ENCODE measurements at regions not wholly inside any gene's neighbourhood (a gene's known extent, or its start where the extent isn't known, plus 50 kb on each side); places are given as distances from the start of the nearest gene placed in this dataset.

- no peak overlapping the region for H4K5ac ChIP-seq (ENCODE audit: insufficient read length, low read depth, low read length)
- no peak overlapping the region for H3K23ac ChIP-seq (ENCODE audit: insufficient read length)
- POLR2A ChIA-PET (ENCODE audit: partially characterized antibody), result no interaction called here
- no peak overlapping the region for H3K27ac ChIP-seq (ENCODE audit: low read depth, low read length)
- no peak overlapping the region for H2AFZ ChIP-seq (ENCODE audit: low read length)
- H3K4ac ChIP-seq (replicated peaks; ENCODE audit: insufficient read length, low read depth, low read length), result no peak overlapping the region
- H4K20me1 ChIP-seq (replicated peaks in 1 of 2; ENCODE audit: control insufficient read depth in 1 of 2, insufficient read depth in 2 of 2, low read length in 2 of 2), result no peaks in the 10 kb centered on the region
- no peak overlapping the region for H4K8ac ChIP-seq (ENCODE audit: extremely low read depth, insufficient read depth, low read length)
- CTCF ChIA-PET (ENCODE audit: partially characterized antibody), result no interaction called here
- no peak overlapping the region for H2BK12ac ChIP-seq (ENCODE audit: low read depth, low read length)
- no peak overlapping the region for H2BK120ac ChIP-seq (replicated peaks; ENCODE audit: low read depth, low read length)
- H3K4me3 ChIP-seq (ENCODE audit: extremely low read depth in 1 of 4, insufficient read depth in 2 of 4, low read depth in 3 of 4, low read length in 4 of 4), result no peak overlapping the region
- no peaks in the 10 kb centered on the region for H3K79me2 ChIP-seq (ENCODE audit: control insufficient read depth in 1 of 2, insufficient read depth in 2 of 2, low read length in 2 of 2)
- peaks cover 4 to 9% of the 10 kb centered on the region in 2 experiments; a peak in 3 of 4 replicates for H3K9me3 ChIP-seq (ENCODE audit: insufficient read depth in 2 of 2, low read depth in 1 of 2, low read length in 1 of 2)
- no peaks in the 10 kb centered on the region for H3K4me1 ChIP-seq (replicated peaks in 1 of 4; ENCODE audit: control insufficient read depth in 3 of 4, insufficient read depth in 4 of 4, low read length in 3 of 4)
- H3K14ac ChIP-seq (ENCODE audit: insufficient read length), result no peak overlapping the region
- H3K23me2 ChIP-seq (ENCODE audit: low read depth, low read length), result no peaks in the 10 kb centered on the region; the same call in 1 of the 2 replicates
- H2AK5ac ChIP-seq (ENCODE audit: low read depth, low read length), result no peak overlapping the region
- no peaks in the 10 kb centered on the region for H3K27me3 ChIP-seq (replicated peaks in 1 of 4; ENCODE audit: control insufficient read depth in 3 of 4, extremely low read depth in 1 of 4, insufficient read depth in 3 of 4, low read length in 3 of 4)
- H3K4me2 ChIP-seq (ENCODE audit: insufficient read depth in 1 of 2, low read depth in 2 of 2, low read length in 2 of 2), result no peak overlapping the region
- H2BK5ac ChIP-seq (ENCODE audit: low read depth, low read length), result no peak overlapping the region
- H3K36me3 ChIP-seq (ENCODE audit: control insufficient read depth in 2 of 4, insufficient read depth in 4 of 4, low read length in 3 of 4), result no peaks in the 10 kb centered on the region
- H2BK15ac ChIP-seq (ENCODE audit: low read length), result no peak overlapping the region
- no peak overlapping the region for H4K91ac ChIP-seq (replicated peaks; ENCODE audit: insufficient read length, low read length)
- no peak overlapping the region for H2BK20ac ChIP-seq (ENCODE audit: low read length)
- TF ChIP-seq HDAC2 (IDR thresholded peaks at IDR 0.05; ENCODE audit: borderline replicate concordance in 1 of 2, low read depth in 2 of 2, low read length in 2 of 2) (no peak), CTBP2 (IDR thresholded peaks at IDR 0.05; ENCODE audit: borderline replicate concordance, insufficient read depth, insufficient read length, low read length) (no peak), SIX5 (IDR thresholded peaks at IDR 0.05; ENCODE audit: low read depth, low read length) (no peak), TCF12 (IDR thresholded peaks at IDR 0.05; ENCODE audit: low read depth, low read length) (no peak), CBX8 (IDR thresholded peaks at IDR 0.05; ENCODE audit: borderline replicate concordance, low read depth, low read length) (no peak), RFX5 (IDR thresholded peaks at IDR 0.05; ENCODE audit: borderline replicate concordance, low read depth, low read length) (no peak), NRF1 (IDR thresholded peaks at IDR 0.05; ENCODE audit: low read depth, low read length) (no peak)
- FAIRE-seq, result no peak
- H3K79me1 ChIP-seq (ENCODE audit: low read depth, low read length), result no peaks in the 10 kb centered on the region
- H3K9ac ChIP-seq (replicated peaks in 1 of 4; ENCODE audit: extremely low read depth in 1 of 4, low read depth in 3 of 4, low read length in 3 of 4), result no peak overlapping the region
- H3K18ac ChIP-seq (ENCODE audit: extremely low read depth, low read length), result no peak overlapping the region
- 90% methylated on average over 2 of the region's 2 CpGs; no CpG with 5 or more reads in 1 of the 2 experiments for WGBS, 2 experiments (ENCODE audit: extremely low coverage in 1 of 2, insufficient coverage in 1 of 2, insufficient read length in 1 of 2, insufficient replicate concordance in 2 of 2, low coverage in 1 of 2, low lambda C conversion rate in 2 of 2, missing lambda C conversion rate in 1 of 2)
- DNase-seq (ENCODE audit: low read depth in 1 of 2, low spot score in 2 of 2), result no peak
- no peak overlapping the region for H3K56ac ChIP-seq (replicated peaks; ENCODE audit: insufficient read length, low read depth, low read length)
These were observed 440.0 kb upstream of the PROK2 start for GRCh38 chr3:72224804-72225509.

Measured in H1 (cell line).